Glomerular visceral epithelial cell (primary cell): ENCODE measurements at regions not wholly inside any gene's neighbourhood (a gene's known extent, or its start where the extent isn't known, plus 50 kb on each side); places are given as distances from the start of the nearest gene placed in this dataset.

Experiments
- DNase-seq: peaks from one replicate; pipeline ENCODE4 v3.0.0-alpha.2; 2016; ENCODE audit errors: extremely low spot score

GRCh38 chr18:22253676-22254075, 84.3 kb downstream of the GATA6 start:
- DNase-seq, result no peak

GRCh38 chr18:22253156-22253555, 83.8 kb downstream of the GATA6 start:
- no peak for DNase-seq
